ENCODE measurements at regions not wholly inside any gene's neighbourhood (a gene's known extent, or its start where the extent isn't known, plus 50 kb on each side); places are given as distances from the start of the nearest gene placed in this dataset.
"Not testable (repeated sequence)": the region's sequence is repeated elsewhere in the genome, so short reads cannot be mapped to it uniquely, and the experiment has no call there.

- no peak overlapping the region for H3K27ac Mint-ChIP-seq (ENCODE audit: unreplicated experiment)
- no peaks in the 10 kb centered on the region for H3K36me3 Mint-ChIP-seq (ENCODE audit: low read depth, unreplicated experiment)
- no peaks in the 10 kb centered on the region for H3K9me3 Mint-ChIP-seq (ENCODE audit: unreplicated experiment)
- H3K27me3 Mint-ChIP-seq (ENCODE audit: unreplicated experiment), result no peaks in the 10 kb centered on the region
- no peak for DNase-seq (ENCODE audit: low spot score)
- H3K4me1 Mint-ChIP-seq (ENCODE audit: unreplicated experiment), result no peaks in the 10 kb centered on the region
- no peak for TF ChIP-seq CTCF (IDR thresholded peaks at IDR 0.05; ENCODE audit: unreplicated experiment)
- no peak overlapping the region for H3K4me3 Mint-ChIP-seq (ENCODE audit: unreplicated experiment)
These were observed 453.2 kb upstream of the NUDT12 start for GRCh38 chr5:104015765-104016164.

- not testable (repeated sequence) for DNase-seq (ENCODE audit: low spot score); H3K27me3 Mint-ChIP-seq (ENCODE audit: unreplicated experiment); H3K27ac Mint-ChIP-seq (ENCODE audit: unreplicated experiment); H3K9me3 Mint-ChIP-seq (ENCODE audit: unreplicated experiment); H3K4me3 Mint-ChIP-seq (ENCODE audit: unreplicated experiment); H3K36me3 Mint-ChIP-seq (ENCODE audit: low read depth, unreplicated experiment); H3K4me1 Mint-ChIP-seq (ENCODE audit: unreplicated experiment)
These were observed 440.2 kb upstream of the NUDT12 start for GRCh38 chr5:104002783-104003182.

- TF ChIP-seq CTCF (IDR thresholded peaks at IDR 0.05; ENCODE audit: unreplicated experiment), result no peak
- DNase-seq (ENCODE audit: low spot score), result no peak
- Mint-ChIP-seq H3K36me3 (ENCODE audit: low read depth, unreplicated experiment) (no peaks in the 10 kb centered on the region), H3K4me3 (ENCODE audit: unreplicated experiment) (no peak overlapping the region), H3K9me3 (ENCODE audit: unreplicated experiment) (no peaks in the 10 kb centered on the region), H3K27me3 (ENCODE audit: unreplicated experiment) (no peaks in the 10 kb centered on the region), H3K27ac (ENCODE audit: unreplicated experiment) (no peak overlapping the region), H3K4me1 (ENCODE audit: unreplicated experiment) (no peaks in the 10 kb centered on the region)
These were observed 438.5 kb upstream of the NUDT12 start for GRCh38 chr5:104001136-104001535.

- no peak for DNase-seq (ENCODE audit: low spot score)
- no peak overlapping the region for H3K27ac Mint-ChIP-seq (ENCODE audit: unreplicated experiment)
- no peaks in the 10 kb centered on the region for H3K36me3 Mint-ChIP-seq (ENCODE audit: low read depth, unreplicated experiment)
- no peaks in the 10 kb centered on the region for H3K4me1 Mint-ChIP-seq (ENCODE audit: unreplicated experiment)
- no peaks in the 10 kb centered on the region for H3K9me3 Mint-ChIP-seq (ENCODE audit: unreplicated experiment)
- H3K4me3 Mint-ChIP-seq (ENCODE audit: unreplicated experiment), result no peak overlapping the region
- no peaks in the 10 kb centered on the region for H3K27me3 Mint-ChIP-seq (ENCODE audit: unreplicated experiment)
- no peak for TF ChIP-seq CTCF (IDR thresholded peaks at IDR 0.05; ENCODE audit: unreplicated experiment)
These were observed 430.4 kb upstream of the NUDT12 start for GRCh38 chr5:103993031-103993430.

GRCh38 chr5:103990064-103990463 is 427.5 kb upstream of the NUDT12 start:
- no peak for TF ChIP-seq CTCF (IDR thresholded peaks at IDR 0.05; ENCODE audit: unreplicated experiment)
- no peak overlapping the region for H3K27ac Mint-ChIP-seq (ENCODE audit: unreplicated experiment)
- no peak overlapping the region for H3K4me3 Mint-ChIP-seq (ENCODE audit: unreplicated experiment)
- H3K4me1 Mint-ChIP-seq (ENCODE audit: unreplicated experiment), result no peaks in the 10 kb centered on the region
- H3K36me3 Mint-ChIP-seq (ENCODE audit: low read depth, unreplicated experiment), result no peaks in the 10 kb centered on the region
- no peaks in the 10 kb centered on the region for H3K9me3 Mint-ChIP-seq (ENCODE audit: unreplicated experiment)
- H3K27me3 Mint-ChIP-seq (ENCODE audit: unreplicated experiment), result no peaks in the 10 kb centered on the region
- DNase-seq (ENCODE audit: low spot score), result no peak

GRCh38 chr5:103981592-103981991 is 419.0 kb upstream of the NUDT12 start:
- H3K4me1 Mint-ChIP-seq (ENCODE audit: unreplicated experiment), result no peaks in the 10 kb centered on the region
- H3K4me3 Mint-ChIP-seq (ENCODE audit: unreplicated experiment), result no peak overlapping the region
- H3K27ac Mint-ChIP-seq (ENCODE audit: unreplicated experiment), result no peak overlapping the region
- DNase-seq (ENCODE audit: low spot score), result no peak
- H3K27me3 Mint-ChIP-seq (ENCODE audit: unreplicated experiment), result no peaks in the 10 kb centered on the region
- TF ChIP-seq CTCF (IDR thresholded peaks at IDR 0.05; ENCODE audit: unreplicated experiment), result no peak
- no peaks in the 10 kb centered on the region for H3K36me3 Mint-ChIP-seq (ENCODE audit: low read depth, unreplicated experiment)
- H3K9me3 Mint-ChIP-seq (ENCODE audit: unreplicated experiment), result no peaks in the 10 kb centered on the region

Measured in endothelial cell (in vitro differentiated cells).